Calu3 (cell line): ENCODE measurements at regions not wholly inside any gene's neighbourhood (a gene's known extent, or its start where the extent isn't known, plus 50 kb on each side); places are given as distances from the start of the nearest gene placed in this dataset.

ENCODE experiments used
- BruUV-seq: library from RNA; stranded (reverse); fragments of 400-500 nt; replicated peaks from 2 replicates; lab custom pipeline; 2021; lab: Mats Ljungman, UMichigan
- CTCF ChIA-PET: fragments of 300-600 bp; sonication (Branson Sonifier 250); formaldehyde crosslinking; loops from one replicate; lab custom pipeline; 2022; ENCODE audit warnings: antibody characterized with exemption; lab: Charles Lee
- DNase-seq: peaks from one replicate; pipeline ENCODE4 v3.0.0; 2022
- H3K27ac Mint-ChIP-seq: one replicate; pipeline ENCODE4 v1.8.0; 2022; ENCODE audit warnings: mixed read lengths; ENCODE audit not compliant: unreplicated experiment
- H3K27me3 Mint-ChIP-seq: one replicate; pipeline ENCODE4 v1.8.0; 2022; ENCODE audit warnings: mixed read lengths; ENCODE audit not compliant: unreplicated experiment
- H3K36me3 Mint-ChIP-seq: one replicate; pipeline ENCODE4 v1.8.0; 2022; ENCODE audit warnings: mild to moderate bottlenecking, moderate library complexity, mixed read lengths; ENCODE audit not compliant: insufficient read depth, unreplicated experiment
- H3K4me1 Mint-ChIP-seq: one replicate; pipeline ENCODE4 v1.8.0; 2022; ENCODE audit warnings: mild to moderate bottlenecking, low read depth, mixed read lengths; ENCODE audit not compliant: unreplicated experiment
- H3K4me3 Mint-ChIP-seq: one replicate; pipeline ENCODE4 v1.8.0; 2022; ENCODE audit warnings: mild to moderate bottlenecking, low read depth, moderate library complexity, mixed read lengths; ENCODE audit not compliant: unreplicated experiment
- H3K9me3 Mint-ChIP-seq: one replicate; pipeline ENCODE4 v1.8.0; 2022; ENCODE audit warnings: low read depth, mixed read lengths; ENCODE audit not compliant: unreplicated experiment
- intact Hi-C: fragments of 100-400 bp; cut with micrococcal nuclease; formaldehyde crosslinking; loops from one replicate; pipeline ENCODE4 v1.10.0; 2022; ENCODE audit not compliant: unreplicated experiment
- TF ChIP-seq, protein P1 (sequence below): fragments of 200-600 bp; IDR thresholded peaks from one replicate; pipeline ENCODE4 v1.8.0; 2022; ENCODE audit warnings: antibody characterized with exemption; ENCODE audit not compliant: unreplicated experiment

GRCh38 chr16:7849841-7850240, 517.2 kb downstream of the RBFOX1 start:
- no peaks in the 10 kb centered on the region for H3K36me3 Mint-ChIP-seq
- H3K4me1 Mint-ChIP-seq, result no peaks in the 10 kb centered on the region
- no peaks in the 10 kb centered on the region for H3K27me3 Mint-ChIP-seq
- intact Hi-C loops, result no loop called here
- no TSS peak for BruUV-seq
- H3K27ac Mint-ChIP-seq, result no peak overlapping the region
- CTCF ChIA-PET, result no interaction called here
- peaks cover 19% of the 10 kb centered on the region for H3K9me3 Mint-ChIP-seq
- DNase-seq, result no peak
- H3K4me3 Mint-ChIP-seq, result no peak overlapping the region
- TF ChIP-seq, protein P1, sequence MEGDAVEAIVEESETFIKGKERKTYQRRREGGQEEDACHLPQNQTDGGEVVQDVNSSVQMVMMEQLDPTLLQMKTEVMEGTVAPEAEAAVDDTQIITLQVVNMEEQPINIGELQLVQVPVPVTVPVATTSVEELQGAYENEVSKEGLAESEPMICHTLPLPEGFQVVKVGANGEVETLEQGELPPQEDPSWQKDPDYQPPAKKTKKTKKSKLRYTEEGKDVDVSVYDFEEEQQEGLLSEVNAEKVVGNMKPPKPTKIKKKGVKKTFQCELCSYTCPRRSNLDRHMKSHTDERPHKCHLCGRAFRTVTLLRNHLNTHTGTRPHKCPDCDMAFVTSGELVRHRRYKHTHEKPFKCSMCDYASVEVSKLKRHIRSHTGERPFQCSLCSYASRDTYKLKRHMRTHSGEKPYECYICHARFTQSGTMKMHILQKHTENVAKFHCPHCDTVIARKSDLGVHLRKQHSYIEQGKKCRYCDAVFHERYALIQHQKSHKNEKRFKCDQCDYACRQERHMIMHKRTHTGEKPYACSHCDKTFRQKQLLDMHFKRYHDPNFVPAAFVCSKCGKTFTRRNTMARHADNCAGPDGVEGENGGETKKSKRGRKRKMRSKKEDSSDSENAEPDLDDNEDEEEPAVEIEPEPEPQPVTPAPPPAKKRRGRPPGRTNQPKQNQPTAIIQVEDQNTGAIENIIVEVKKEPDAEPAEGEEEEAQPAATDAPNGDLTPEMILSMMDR, result no peak

DNA sequence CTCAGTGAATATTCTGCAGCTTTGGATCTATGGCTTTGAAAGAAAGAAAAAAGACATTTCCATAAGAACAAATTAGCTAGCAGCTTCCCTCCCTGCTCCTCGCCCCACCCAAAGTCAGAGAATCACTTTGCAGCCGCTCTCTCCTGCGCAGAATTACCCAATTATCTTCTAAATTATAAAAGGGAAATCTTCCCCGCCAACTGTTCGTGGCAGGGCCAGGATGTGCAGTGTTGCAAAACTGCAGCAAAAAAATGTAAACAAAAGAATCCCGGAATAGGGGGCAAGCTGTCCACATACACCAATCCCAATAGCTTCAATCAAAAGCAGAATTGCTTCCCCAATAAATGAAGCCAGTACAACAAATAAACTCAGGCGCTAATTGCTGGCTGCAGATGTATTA, 510.6 kb downstream of the RBFOX1 start:
- TF ChIP-seq, protein P1, result no peak
- intact Hi-C loops, result no loop called here
- Mint-ChIP-seq H3K36me3 (no peaks in the 10 kb centered on the region), H3K27ac (no peak overlapping the region), H3K9me3 (peaks cover 16% of the 10 kb centered on the region), H3K27me3 (no peaks in the 10 kb centered on the region), H3K4me1 (no peaks in the 10 kb centered on the region), H3K4me3 (no peak overlapping the region)
- DNase-seq, result no peak
- no TSS peak for BruUV-seq
- CTCF ChIA-PET, result no interaction called here

DNA sequence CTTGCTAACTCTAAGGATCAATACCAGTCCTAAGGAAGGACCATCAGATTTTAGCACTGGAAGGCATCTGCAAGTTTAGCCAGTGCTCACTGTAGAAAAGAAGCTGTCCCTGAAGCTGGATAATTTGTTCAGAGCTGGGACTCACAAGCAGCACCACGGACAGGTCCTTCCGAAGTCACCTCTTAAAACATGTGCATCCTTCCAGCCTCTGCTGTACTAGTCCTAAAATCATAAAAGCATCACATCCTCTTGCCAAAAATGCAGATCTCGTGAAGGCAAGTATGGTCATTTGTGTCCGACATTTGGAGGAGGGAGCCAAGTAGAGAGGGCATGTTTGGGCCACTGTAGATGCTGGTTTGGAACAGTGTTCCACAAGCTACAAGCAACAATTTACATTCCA, 506.9 kb downstream of the RBFOX1 start:
- TF ChIP-seq, protein P1, result no peak
- H3K36me3 Mint-ChIP-seq, result no peaks in the 10 kb centered on the region
- H3K4me1 Mint-ChIP-seq, result no peaks in the 10 kb centered on the region
- H3K4me3 Mint-ChIP-seq, result no peak overlapping the region
- no peak overlapping the region for H3K27ac Mint-ChIP-seq
- H3K9me3 Mint-ChIP-seq, result peaks cover 12% of the 10 kb centered on the region
- H3K27me3 Mint-ChIP-seq, result no peaks in the 10 kb centered on the region
- DNase-seq, result no peak
- CTCF ChIA-PET, result no interaction called here
- intact Hi-C loops, result no loop called here
- BruUV-seq, result no TSS peak

DNA sequence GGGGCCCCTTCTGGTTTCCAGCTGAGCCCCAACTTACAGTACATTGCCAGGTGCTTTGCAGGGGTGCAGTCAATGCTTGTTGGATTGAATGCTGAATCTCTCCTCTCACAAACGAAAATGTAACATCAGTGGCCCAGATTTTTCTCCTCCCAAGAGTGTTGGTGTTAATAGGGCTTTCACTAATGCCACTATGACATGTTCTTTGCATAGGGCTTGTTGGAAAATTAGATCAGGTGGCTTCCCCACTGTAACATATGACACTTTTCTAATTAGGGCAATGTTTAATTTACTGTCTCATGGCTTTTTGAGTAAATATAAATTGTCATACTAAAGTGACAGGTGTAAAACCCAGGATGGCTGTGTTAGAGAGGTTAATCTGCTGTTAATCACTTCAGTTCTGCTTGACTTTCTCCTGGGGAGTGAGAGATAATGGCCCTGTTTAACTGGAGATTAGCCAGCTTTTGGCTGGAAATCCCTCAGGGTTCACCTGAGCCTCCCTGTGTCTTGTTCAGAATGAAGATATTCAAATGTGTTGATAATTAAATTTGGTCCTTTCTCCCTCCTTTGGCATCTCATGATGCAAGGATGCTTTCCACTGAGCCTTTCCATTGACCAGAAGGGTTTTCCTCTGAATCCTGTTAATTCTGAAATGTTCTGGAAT, 502.3 kb downstream of the RBFOX1 start:
- H3K27ac Mint-ChIP-seq, result no peak overlapping the region
- CTCF ChIA-PET, result no interaction called here
- intact Hi-C loops, result no loop called here
- no peaks in the 10 kb centered on the region for H3K4me1 Mint-ChIP-seq
- no peaks in the 10 kb centered on the region for H3K27me3 Mint-ChIP-seq
- peaks cover 11% of the 10 kb centered on the region for H3K9me3 Mint-ChIP-seq
- H3K4me3 Mint-ChIP-seq, result no peak overlapping the region
- no peak for DNase-seq
- TF ChIP-seq, protein P1, result no peak
- H3K36me3 Mint-ChIP-seq, result no peaks in the 10 kb centered on the region
- BruUV-seq, result no TSS peak
